HG02763 (cell line): ENCODE measurements at regions not wholly inside any gene's neighbourhood (a gene's known extent, or its start where the extent isn't known, plus 50 kb on each side); places are given as distances from the start of the nearest gene placed in this dataset.

ENCODE experiments used
- ATAC-seq: cut with Tn5 transposase; IDR thresholded peaks from one replicate; pipeline ENCODE4 v1.9.1; 2021; ENCODE audit warnings: mild to moderate bottlenecking, moderate library complexity; ENCODE audit not compliant: unreplicated experiment

DNA sequence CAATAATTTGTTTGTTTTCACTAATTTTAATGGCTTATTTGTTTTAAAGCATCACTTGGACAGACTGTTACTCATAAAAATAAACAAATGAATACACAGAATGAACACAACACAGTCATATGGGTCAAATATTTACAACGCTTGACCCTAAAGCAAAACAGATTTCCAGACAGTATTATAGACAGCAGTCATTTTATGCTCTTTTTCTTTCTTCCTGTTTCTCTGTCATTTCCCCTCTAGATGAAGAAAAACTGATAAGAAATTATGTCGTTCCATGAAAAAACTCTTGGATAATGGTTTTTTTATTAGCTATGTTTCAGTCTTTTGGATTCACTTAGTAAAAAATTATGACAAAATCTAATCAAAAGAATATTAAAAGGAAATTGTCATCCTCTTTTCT lies 297.3 kb upstream of the NEGR1 start:
- no peak for ATAC-seq

- no peak for ATAC-seq
Observed at GRCh38 chr1:72570815-72571214, 288.5 kb upstream of the NEGR1 start.

- no peak for ATAC-seq
Observed at GRCh38 chr1:72568113-72568512, 285.8 kb upstream of the NEGR1 start.

GRCh38 chr1:72567521-72567920 lies 285.2 kb upstream of the NEGR1 start:
- ATAC-seq, result no peak

- no peak for ATAC-seq
Observed at GRCh38 chr1:72564749-72565148, 282.4 kb upstream of the NEGR1 start.

- ATAC-seq, result no peak
Observed at GRCh38 chr1:72557446-72558049, 275.2 kb upstream of the NEGR1 start.

GRCh38 chr1:72547412-72547811 lies 265.1 kb upstream of the NEGR1 start:
- no peak for ATAC-seq

GRCh38 chr1:72540674-72541073 lies 258.3 kb upstream of the NEGR1 start:
- ATAC-seq, result no peak

- ATAC-seq, result no peak
Observed at GRCh38 chr1:72535470-72535869, 253.1 kb upstream of the NEGR1 start.

GRCh38 chr1:72530646-72531045 lies 248.3 kb upstream of the NEGR1 start:
- no peak for ATAC-seq

- ATAC-seq, result no peak
Observed at GRCh38 chr1:72526926-72527325, 244.6 kb upstream of the NEGR1 start.

DNA sequence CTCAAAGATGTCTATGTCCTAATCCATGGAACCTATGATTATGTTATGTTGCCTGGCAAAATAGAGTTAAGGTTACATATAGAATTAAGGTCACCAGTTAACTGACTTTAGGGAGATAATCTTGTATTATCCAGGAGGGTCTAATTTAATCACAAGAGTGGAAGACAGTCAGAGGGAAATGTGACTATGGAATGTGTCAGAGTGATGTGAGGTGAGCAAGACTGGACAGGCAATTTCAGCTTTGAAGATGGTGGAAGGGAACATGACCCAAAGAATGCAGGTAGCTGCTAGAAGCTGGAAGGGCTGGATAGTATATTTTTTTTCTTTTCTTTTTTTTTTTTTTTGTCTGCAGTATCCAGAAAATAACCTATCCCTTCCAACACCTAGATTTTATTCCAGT lies 241.7 kb upstream of the NEGR1 start:
- no peak for ATAC-seq

DNA sequence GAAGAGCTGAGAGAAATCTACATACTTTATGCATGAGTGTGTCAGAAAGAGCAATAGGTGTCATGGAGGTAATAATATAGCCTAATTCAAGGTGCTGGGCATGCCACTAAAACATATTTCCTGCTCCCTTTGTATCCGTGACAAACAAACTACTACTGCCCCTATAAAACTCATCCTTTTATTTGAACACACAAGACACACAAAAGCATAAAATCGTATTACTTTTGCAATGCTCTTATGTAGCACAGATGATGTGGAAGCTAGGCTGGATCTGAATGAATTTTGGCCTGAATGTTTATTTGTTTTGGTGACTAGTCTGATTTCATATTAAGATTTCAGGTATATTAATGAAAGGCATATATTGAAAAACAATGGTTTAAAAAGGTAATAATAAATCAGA lies 239.3 kb upstream of the NEGR1 start:
- ATAC-seq, result no peak

- ATAC-seq, result no peak
Observed at GRCh38 chr1:72516826-72517225, 234.5 kb upstream of the NEGR1 start.

DNA sequence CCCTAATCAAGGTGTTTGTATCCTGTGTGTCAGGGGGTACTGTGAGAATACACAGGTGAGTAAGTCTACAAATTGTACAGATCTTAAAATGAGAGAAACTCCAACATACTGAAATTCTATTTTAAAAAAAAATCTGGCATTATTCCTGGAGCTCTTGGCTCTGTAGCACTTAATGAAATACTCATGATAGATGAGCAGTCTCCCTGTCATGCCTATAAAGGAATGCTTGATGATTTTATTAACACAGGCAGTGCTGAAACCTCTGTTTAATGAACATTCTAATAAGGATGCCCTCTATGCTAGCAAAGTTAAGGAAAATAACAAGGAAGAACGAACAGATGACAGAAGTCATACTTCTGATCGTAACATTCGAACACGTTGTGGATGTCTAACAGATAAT lies 233.9 kb upstream of the NEGR1 start:
- ATAC-seq, result no peak

- no peak for ATAC-seq
Observed at GRCh38 chr1:72498371-72498770, 216.0 kb upstream of the NEGR1 start.

DNA sequence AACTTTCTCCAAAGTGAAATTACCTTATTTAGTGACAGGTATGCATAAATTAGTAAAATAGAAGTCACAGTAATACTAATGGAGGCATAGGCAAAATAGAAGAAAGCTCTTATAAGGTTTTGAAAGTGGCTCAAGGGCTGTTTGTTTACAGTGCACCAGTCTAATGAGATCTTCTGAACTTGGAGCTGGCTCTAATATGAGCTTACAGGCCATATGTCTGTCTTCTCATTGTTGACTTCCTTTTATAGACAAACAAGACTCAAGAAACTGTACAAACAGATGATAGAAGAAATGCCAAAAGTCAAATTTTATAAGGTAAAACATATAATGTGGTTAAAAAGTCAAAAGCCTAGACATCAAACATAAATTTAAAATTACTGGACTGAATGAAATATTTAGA lies 207.5 kb upstream of the NEGR1 start:
- ATAC-seq, result no peak

- no peak for ATAC-seq
Observed at GRCh38 chr1:72485801-72486200, 203.5 kb upstream of the NEGR1 start.

GRCh38 chr1:72483846-72484357 lies 201.6 kb upstream of the NEGR1 start:
- ATAC-seq, result no peak

DNA sequence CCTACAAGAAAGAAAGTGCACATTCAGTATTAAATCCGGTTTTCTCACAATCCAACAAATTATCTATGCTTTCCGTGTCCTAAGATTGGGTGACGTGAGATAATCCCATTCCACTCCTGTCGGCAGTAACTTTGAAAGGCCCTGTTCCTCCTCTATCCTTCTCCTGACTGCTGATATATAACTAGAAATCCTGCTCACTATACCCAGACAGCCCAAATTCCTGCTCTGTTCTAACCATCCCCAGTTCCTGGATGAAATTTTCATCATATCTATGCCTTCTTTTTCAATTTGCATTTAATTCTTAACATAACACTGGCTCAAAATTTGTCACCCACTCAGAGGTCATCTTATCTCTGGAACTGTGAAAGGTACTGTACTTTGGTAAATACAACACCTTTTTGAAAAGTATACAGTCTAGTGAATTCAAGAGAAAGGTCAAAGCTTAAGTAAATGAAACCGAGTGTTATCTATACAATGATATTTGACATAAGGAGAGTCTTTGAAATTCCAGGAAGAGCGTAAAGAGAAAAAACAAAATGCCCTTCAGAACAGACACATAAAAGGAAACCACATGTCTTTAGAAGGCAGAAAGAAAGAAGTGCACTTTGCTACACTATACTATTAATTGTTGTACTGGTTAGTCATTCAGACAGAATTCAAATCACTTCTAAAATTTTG lies 200.5 kb upstream of the NEGR1 start:
- ATAC-seq, result no peak

DNA sequence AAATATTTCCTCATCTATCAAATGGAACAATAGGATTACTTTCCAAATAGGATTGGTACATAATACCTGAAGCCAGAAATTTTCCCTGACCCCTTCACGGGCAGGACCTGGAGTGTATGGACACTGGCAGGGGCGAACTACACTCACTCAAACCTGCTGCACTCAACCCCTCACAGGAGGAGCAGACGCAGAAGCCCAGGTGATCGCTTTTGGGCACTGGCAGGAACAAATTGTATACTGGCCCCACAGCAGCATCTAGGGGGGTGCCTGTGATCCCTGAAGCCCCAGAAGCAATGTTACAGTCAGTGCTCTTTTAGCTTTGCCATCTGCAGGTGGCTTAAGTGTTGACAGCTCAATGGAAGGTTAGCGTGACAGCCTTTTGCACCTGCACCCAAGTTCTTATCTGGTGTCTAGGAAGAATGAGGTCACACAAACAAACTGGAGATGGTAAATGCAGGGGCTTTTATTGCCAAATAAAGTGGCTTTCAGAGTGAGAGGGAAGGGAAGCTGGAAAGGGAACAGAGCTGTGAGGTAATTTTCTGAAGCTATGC lies 199.2 kb upstream of the NEGR1 start:
- ATAC-seq, result no peak

DNA sequence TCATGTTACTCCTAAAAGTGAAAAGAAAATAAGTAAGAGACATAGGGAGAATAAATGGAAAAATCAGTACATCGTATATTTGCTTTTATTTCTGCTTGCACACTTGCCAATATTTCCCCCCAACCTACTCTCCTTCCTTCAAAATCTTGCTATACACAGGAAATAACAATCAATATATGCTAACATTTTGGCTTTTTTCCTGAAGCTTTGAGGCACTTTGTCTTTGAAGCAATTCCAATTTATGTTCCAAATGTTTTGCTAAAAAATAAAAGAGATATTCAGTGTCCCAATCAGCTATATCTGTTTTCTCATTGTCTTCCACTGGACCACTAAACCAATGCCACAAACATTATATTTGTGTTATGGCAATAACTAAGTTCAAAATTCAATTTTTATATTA lies 184.0 kb upstream of the NEGR1 start:
- no peak for ATAC-seq
